NCI-H446 (cell line): ENCODE measurements at regions not wholly inside any gene's neighbourhood (a gene's known extent, or its start where the extent isn't known, plus 50 kb on each side); places are given as distances from the start of the nearest gene placed in this dataset.

Experiments
- DNase-seq, 2 experiments: peaks; one replicate each; lab custom pipeline; 2025; lab: John Stamatoyannopoulos, UW

- no peak for DNase-seq
Observed at GRCh38 chr1:94707321-94708298, 112.5 kb upstream of the SLC44A3 start.

GRCh38 chr1:94702442-94702815, 117.7 kb upstream of the SLC44A3 start:
- DNase-seq: no peak

GRCh38 chr1:94701796-94702441, 118.2 kb upstream of the SLC44A3 start:
- DNase-seq: no peak

- DNase-seq: no peak
Observed at GRCh38 chr1:94698759-94699502, 121.2 kb upstream of the SLC44A3 start.

GRCh38 chr1:94698356-94698755, 121.8 kb upstream of the SLC44A3 start:
- no peak for DNase-seq

GRCh38 chr1:94697839-94698238, 122.3 kb upstream of the SLC44A3 start:
- no peak for DNase-seq

- no peak for DNase-seq
Observed at GRCh38 chr1:94694226-94694915, 125.8 kb upstream of the SLC44A3 start.

- DNase-seq: no peak
Observed at GRCh38 chr1:94693435-94693834, 126.7 kb upstream of the SLC44A3 start.

GRCh38 chr1:94693029-94693428, 127.1 kb upstream of the SLC44A3 start:
- no peak for DNase-seq

GRCh38 chr1:94688646-94689045, 131.5 kb upstream of the SLC44A3 start:
- DNase-seq: no peak

GRCh38 chr1:94686882-94687281, 133.3 kb upstream of the SLC44A3 start:
- DNase-seq: no peak

GRCh38 chr1:94684690-94685250, 135.4 kb upstream of the SLC44A3 start:
- no peak for DNase-seq

- DNase-seq: no peak
Observed at GRCh38 chr1:94683886-94684285, 136.3 kb upstream of the SLC44A3 start.

GRCh38 chr1:94680039-94680377, 138.4 kb upstream of the F3 start:
- DNase-seq: no peak

- no peak for DNase-seq
Observed at GRCh38 chr1:94679332-94680038, 137.9 kb upstream of the F3 start.

- DNase-seq: no peak
Observed at GRCh38 chr1:94678202-94678848, 136.8 kb upstream of the F3 start.

- DNase-seq: peak in 1 of 2 experiments; percentile 38
Observed at GRCh38 chr1:94677714-94678113, 136.2 kb upstream of the F3 start.

- DNase-seq: no peak
Observed at GRCh38 chr1:94677087-94677486, 135.5 kb upstream of the F3 start.

- no peak for DNase-seq
Observed at GRCh38 chr1:94676686-94677085, 135.1 kb upstream of the F3 start.

- DNase-seq: no peak
Observed at GRCh38 chr1:94675373-94675772, 133.8 kb upstream of the F3 start.

GRCh38 chr1:94674876-94675275, 133.3 kb upstream of the F3 start:
- no peak for DNase-seq
